GM19395 (cell line): ENCODE measurements at regions not wholly inside any gene's neighbourhood (a gene's known extent, or its start where the extent isn't known, plus 50 kb on each side); places are given as distances from the start of the nearest gene placed in this dataset.
A peak's percentile ranks its signal among the peaks of the same experiment; 100 is the strongest.

ENCODE experiments used
- ATAC-seq: cut with Tn5 transposase; IDR thresholded peaks from one replicate; pipeline ENCODE4 v1.9.1; 2021; ENCODE audit warnings: mild to moderate bottlenecking, moderate library complexity; ENCODE audit not compliant: unreplicated experiment

- ATAC-seq = no peak
These were observed 102.2 kb downstream of the ARF6 start for GRCh38 chr14:49994951-49995561.

- ATAC-seq = no peak
These were observed 105.1 kb downstream of the ARF6 start for GRCh38 chr14:49997991-49998390.

GRCh38 chr14:49999146-49999761 lies 106.4 kb downstream of the ARF6 start:
- ATAC-seq = peak; percentile 60

- no peak for ATAC-seq
These were observed 107.0 kb downstream of the ARF6 start for GRCh38 chr14:49999826-50000379.

- peak; percentile 29 for ATAC-seq
These were observed 107.7 kb downstream of the ARF6 start for GRCh38 chr14:50000380-50001150.

- ATAC-seq = peak; percentile 25
These were observed 108.5 kb downstream of the ARF6 start for GRCh38 chr14:50001151-50001998.

- no peak for ATAC-seq
These were observed 109.4 kb downstream of the ARF6 start for GRCh38 chr14:50001999-50002925.

GRCh38 chr14:50002926-50003212 lies 110.0 kb downstream of the ARF6 start:
- no peak for ATAC-seq

- ATAC-seq = peak; percentile 43
These were observed 110.5 kb downstream of the ARF6 start for GRCh38 chr14:50003213-50004021.

- ATAC-seq = no peak
These were observed 110.2 kb downstream of the VCPKMT start for GRCh38 chr14:50006141-50006540.

- no peak for ATAC-seq
These were observed 109.1 kb downstream of the VCPKMT start for GRCh38 chr14:50007123-50007903.

GRCh38 chr14:50008562-50008961 lies 107.8 kb downstream of the VCPKMT start:
- no peak for ATAC-seq

GRCh38 chr14:50008974-50009373 lies 107.4 kb downstream of the VCPKMT start:
- ATAC-seq = no peak

GRCh38 chr14:50010752-50011151 lies 105.6 kb downstream of the VCPKMT start:
- no peak for ATAC-seq

GRCh38 chr14:50011242-50011641 lies 105.1 kb downstream of the VCPKMT start:
- no peak for ATAC-seq

GRCh38 chr14:50012644-50013043 lies 103.7 kb downstream of the VCPKMT start:
- no peak for ATAC-seq

GRCh38 chr14:50013198-50013918 lies 103.0 kb downstream of the VCPKMT start:
- ATAC-seq = no peak

GRCh38 chr14:50013934-50014333 lies 102.4 kb downstream of the VCPKMT start:
- ATAC-seq = no peak
